ENCODE measurements at regions not wholly inside any gene's neighbourhood (a gene's known extent, or its start where the extent isn't known, plus 50 kb on each side); places are given as distances from the start of the nearest gene placed in this dataset.

DNA sequence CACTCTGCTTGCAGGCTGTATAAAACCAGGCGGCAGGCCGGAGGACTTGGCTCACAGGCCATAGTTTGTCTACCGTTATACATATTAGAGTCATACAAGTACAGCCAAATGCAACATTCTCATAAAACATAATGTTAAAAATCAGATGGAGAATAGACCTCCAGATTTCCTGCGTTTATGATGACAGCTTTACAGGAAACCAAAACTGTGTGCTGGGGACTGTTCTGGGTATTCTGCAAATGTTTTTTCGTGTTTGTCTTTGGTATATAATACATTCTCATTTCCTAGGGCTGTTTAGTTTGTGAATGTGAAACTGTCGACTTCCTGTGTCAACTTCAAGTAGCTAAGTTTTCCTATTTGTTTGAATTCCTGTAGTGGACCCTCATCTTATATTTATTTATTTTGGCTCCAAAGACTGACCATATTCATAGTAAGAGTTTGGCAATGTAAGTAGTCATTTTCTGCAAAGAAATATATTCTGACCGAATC, 79.5 kb upstream of the FAM9C start:
- no peak overlapping the region for H3K4me3 ChIP-seq (replicated peaks; ENCODE audit: low read depth, low read length)
- TF ChIP-seq, protein P1, sequence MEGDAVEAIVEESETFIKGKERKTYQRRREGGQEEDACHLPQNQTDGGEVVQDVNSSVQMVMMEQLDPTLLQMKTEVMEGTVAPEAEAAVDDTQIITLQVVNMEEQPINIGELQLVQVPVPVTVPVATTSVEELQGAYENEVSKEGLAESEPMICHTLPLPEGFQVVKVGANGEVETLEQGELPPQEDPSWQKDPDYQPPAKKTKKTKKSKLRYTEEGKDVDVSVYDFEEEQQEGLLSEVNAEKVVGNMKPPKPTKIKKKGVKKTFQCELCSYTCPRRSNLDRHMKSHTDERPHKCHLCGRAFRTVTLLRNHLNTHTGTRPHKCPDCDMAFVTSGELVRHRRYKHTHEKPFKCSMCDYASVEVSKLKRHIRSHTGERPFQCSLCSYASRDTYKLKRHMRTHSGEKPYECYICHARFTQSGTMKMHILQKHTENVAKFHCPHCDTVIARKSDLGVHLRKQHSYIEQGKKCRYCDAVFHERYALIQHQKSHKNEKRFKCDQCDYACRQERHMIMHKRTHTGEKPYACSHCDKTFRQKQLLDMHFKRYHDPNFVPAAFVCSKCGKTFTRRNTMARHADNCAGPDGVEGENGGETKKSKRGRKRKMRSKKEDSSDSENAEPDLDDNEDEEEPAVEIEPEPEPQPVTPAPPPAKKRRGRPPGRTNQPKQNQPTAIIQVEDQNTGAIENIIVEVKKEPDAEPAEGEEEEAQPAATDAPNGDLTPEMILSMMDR (IDR thresholded peaks at IDR 0.05; ENCODE audit: low read length, missing control alignments), result no peak
- peak; percentile 49 for DNase-seq (ENCODE audit: low read depth)

DNA sequence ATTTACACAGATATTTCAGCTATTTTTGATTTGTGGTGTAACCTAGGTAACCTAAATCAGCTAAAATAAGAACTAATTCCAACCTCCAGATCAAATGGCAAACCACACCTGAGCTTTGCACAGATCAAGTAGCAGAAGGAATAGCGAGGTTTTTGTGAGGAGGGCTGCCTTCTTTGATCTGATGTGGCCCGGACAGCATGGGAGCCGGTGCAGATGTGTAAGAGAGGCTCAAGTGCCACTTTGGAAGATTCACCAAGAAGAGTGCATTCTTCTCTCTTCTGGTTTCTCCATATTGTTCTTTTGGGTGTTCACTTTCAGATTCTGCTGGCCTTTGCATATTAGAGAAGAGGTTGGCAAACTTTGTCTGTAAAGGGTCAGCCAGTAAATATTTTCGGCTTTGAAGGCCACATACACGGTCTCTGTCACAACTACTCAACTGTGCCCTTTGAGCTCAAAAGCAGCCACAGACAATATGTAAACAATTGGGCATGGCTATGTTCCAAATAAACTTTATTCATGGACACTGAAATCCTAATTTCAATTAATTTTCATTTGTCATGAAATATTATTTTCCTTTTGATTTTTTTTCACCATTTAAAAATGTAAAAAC, 78.9 kb upstream of the FAM9C start:
- H3K4me3 ChIP-seq (replicated peaks; ENCODE audit: low read depth, low read length), result no peak overlapping the region
- TF ChIP-seq, protein P1 (IDR thresholded peaks at IDR 0.05; ENCODE audit: low read length, missing control alignments), result no peak
- DNase-seq (ENCODE audit: low read depth), result no peak

DNA sequence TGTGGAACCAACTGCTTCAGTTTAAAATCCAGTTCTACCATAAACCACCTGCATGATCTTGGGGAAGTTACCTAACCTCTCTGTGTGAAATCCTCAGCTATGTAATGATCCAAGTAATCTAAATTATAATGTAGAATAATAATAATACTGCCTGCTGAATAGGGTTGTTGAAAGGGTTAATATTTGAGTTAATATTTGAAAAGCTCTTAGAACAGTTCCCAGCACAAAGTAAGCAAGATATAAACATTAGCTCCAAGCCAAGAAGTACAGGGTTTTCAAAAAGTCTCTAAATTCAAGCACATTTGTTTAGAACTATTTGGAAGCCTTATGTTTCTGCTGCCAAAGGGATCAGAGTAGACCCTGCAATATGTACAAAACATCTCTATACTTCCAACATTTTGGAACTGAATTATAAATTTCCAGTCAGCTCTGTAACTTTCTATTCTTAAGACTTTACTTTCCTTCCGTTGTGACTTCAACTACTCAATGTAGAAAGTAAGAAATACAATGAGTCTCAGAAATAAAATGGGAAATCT, 76.7 kb upstream of the FAM9C start:
- no peak overlapping the region for H3K4me3 ChIP-seq (replicated peaks; ENCODE audit: low read depth, low read length)
- TF ChIP-seq, protein P1 (IDR thresholded peaks at IDR 0.05; ENCODE audit: low read length, missing control alignments), result no peak
- DNase-seq (ENCODE audit: low read depth), result no peak

DNA sequence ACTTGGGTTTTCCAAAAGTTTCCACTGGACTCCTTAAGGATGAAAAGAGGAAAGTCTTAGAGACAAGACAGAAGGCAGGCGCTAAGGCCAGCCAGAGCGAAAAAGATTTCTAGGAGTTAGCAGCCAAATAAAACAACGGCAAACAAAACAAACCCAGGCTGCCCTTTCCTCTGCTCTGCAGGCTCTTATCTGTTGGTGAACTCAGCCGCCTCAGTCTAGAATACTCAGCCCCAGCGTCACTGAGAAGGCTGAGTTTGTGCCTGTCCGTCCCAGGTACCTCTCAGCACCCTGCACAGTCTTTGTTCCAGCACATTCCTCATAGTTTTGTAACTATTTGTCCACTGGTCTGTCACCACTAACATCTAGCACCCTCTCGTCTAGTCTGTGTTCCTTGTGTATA, 75.6 kb upstream of the FAM9C start:
- TF ChIP-seq, protein P1 (IDR thresholded peaks at IDR 0.05; ENCODE audit: low read length, missing control alignments), result no peak
- H3K4me3 ChIP-seq (replicated peaks; ENCODE audit: low read depth, low read length), result no peak overlapping the region
- DNase-seq (ENCODE audit: low read depth), result peak; percentile 75

DNA sequence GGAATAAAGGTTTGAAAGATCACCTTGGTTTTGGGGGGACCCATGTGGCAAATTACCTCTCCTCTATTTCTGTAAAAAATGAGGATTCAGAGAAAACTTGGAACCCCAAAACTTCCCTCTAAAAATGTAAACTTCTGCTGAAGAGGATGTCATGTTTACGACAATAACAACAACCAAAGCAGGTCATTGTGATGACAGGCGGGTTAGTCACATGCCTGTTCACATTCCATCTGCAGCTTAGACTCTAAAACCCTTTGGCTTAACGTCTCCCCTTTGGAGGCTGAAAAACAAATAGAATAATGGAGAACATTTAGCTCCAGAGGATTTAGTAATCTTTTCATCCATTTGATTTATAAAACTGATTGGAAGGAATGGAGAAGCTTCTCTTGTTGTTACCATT, 75.0 kb upstream of the FAM9C start:
- TF ChIP-seq, protein P1 (IDR thresholded peaks at IDR 0.05; ENCODE audit: low read length, missing control alignments), result no peak
- H3K4me3 ChIP-seq (replicated peaks; ENCODE audit: low read depth, low read length), result no peak overlapping the region
- DNase-seq (ENCODE audit: low read depth), result peak; percentile 61

DNA sequence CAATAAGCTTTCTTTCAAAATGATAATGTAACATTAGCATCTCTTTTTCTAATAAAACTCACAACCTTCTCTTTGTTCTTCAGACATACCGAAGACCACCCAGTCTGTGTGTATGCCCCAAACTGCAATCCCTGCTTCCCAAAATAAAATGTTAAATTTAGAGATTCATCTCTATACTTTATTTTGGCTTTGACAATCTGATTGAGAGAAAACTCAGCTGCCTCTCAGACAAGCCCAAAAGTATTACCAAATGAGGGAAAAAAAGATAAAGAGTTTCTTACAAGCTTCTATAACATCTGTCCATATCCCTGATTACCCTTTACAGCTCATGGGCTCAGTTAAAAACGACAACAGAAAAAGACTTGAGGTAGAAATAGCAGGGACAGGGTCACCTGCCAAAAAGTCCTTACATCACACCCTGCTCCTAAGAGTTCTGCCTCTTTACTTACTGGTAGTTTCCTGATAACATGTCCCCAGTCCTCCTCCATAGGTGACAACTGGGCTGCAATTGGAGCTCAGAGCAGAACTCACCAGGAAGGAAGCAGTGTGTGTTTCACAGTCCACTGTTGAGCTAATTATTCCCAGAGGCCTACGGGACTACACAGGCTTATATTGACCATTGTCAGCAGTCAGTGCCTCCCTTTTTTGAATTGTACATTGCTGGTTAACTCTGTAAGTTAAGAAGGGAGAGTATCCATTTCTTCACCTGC, 70.9 kb upstream of the FAM9C start:
- DNase-seq (ENCODE audit: low read depth), result no peak
- TF ChIP-seq, protein P1 (IDR thresholded peaks at IDR 0.05; ENCODE audit: low read length, missing control alignments), result no peak
- no peak overlapping the region for H3K4me3 ChIP-seq (replicated peaks; ENCODE audit: low read depth, low read length)

All from fibroblast of pulmonary artery (primary cell).